NCI-H1417 treated with DMSO at 0.1 percent for 48 hours (cell line): ENCODE measurements at regions not wholly inside any gene's neighbourhood (a gene's known extent, or its start where the extent isn't known, plus 50 kb on each side); places are given as distances from the start of the nearest gene placed in this dataset.
"Not testable (repeated sequence)": the region's sequence is repeated elsewhere in the genome, so short reads cannot be mapped to it uniquely, and the experiment has no call there.

Experiments
- DNase-seq: peaks from one replicate; lab custom pipeline; 2025; lab: John Stamatoyannopoulos, UW

GRCh38 chr7:94314413-94315410 is 80.0 kb upstream of the COL1A2 start:
- no peak for DNase-seq

DNA sequence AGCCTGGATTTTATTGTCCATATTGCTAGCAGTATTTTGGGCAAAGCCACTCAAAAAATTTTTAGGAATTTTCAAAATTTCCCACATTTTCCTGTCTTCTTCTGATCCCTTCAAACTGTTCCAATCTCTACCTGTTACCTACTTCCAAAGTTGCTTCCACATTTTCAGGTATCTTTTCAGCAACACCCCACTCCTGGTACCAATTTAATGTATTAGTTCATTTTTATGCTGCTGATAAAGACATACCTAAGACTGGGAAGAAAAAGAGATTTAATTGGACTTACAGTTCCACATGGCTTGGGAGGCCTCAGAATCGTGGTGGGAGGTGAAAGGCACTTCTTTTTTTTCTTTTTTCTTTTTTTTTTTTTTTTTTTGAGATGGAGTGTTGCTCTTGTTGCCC is 73.6 kb upstream of the COL1A2 start:
- DNase-seq, result not testable (repeated sequence)

- DNase-seq, result no peak
Observed at GRCh38 chr7:94323844-94324243, 70.9 kb upstream of the COL1A2 start.

- no peak for DNase-seq
Observed at GRCh38 chr7:94324380-94325121, 70.1 kb upstream of the COL1A2 start.

DNA sequence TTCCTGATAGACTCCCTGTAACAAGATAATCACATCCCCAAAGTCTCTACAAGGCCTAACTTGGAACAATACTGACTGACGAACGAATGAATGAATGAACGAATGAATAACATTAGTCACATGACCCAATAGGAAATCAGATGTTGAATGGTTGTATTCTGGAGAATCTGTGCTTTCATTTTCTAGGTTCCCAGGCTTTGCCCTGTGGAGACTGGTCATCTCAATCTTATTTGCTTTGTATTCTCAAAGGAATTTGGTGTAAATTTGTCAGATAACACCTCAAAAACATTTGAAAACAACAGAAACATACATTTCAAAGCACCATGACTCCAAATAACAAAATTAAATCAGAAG is 69.6 kb upstream of the COL1A2 start:
- DNase-seq, result no peak

DNA sequence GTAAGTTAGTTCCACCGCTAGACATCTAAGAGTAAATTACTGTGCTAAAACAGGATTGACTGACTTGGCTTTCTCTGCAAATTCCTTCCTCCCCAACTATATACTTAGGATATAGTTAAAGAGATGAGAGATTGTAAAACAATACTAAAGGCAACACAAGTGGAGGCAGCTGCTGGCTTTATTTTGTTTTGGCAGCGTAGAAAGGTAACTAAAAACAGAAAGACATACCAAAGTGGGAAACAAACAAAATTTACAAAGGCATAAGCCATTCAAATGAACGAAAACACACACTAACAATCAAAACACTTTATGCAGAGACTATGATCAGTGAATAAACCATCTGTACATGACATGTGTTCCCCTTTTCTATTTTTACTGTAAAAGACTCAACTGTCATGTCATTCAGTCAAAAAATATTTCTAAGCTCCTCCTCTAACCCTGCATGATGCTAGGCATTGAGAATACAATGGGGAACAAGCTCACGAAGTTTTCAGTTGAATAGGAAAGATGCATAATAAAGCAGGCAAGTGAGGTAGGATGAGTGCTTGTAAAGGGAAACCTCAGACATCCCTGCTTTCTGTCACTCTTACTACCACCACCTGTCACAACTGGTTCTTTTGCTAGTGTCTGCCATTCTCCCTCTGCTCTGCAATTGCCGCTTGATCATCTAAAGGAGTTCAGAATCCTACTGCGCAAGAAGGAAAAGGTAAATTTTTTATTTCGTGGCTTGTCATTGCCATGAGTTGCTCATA is 64.2 kb upstream of the COL1A2 start:
- no peak for DNase-seq

GRCh38 chr7:94332571-94332970 is 62.1 kb upstream of the COL1A2 start:
- DNase-seq, result no peak

- no peak for DNase-seq
Observed at GRCh38 chr7:94333810-94334209, 60.9 kb upstream of the COL1A2 start.

DNA sequence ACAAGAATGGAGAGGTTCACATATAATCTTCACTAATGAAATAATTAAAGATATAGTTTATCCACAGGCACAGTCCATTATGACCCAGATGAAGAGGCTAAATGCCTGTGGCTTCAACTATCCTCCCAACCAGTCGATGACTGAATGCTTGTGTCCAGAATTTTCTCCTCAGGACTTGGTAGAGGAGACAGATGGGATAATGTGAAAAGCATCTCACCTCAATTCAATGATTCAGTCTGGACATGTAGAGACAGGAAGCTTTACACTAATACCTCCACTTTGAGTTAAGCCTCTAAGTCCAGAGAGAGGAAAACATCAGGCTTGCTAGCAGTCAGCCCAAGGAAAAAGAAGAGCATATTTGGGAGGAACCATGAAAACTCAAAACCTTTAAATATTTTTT is 59.1 kb upstream of the COL1A2 start:
- no peak for DNase-seq

GRCh38 chr7:94336009-94336408 is 58.7 kb upstream of the COL1A2 start:
- DNase-seq, result no peak

DNA sequence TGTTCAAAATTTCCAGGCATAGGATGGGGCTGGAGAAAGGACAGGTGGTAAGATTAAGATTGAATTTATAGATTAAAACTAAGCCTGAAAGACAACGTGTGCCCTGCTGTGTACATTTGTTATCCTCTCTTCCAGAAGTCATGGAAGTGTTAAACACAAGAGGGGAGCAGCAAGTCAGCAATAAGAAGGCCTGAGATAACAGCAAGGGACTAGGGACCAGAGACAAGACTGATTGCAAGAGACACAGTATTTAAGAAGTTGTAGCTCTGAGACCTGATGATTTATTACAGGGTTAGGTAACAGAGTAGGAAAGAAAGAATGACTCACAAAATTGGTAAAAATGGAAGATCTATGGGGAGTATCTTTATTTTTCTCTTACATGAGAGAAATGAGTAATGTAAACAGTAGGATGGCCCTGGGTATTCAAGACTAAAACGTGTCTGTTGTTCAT is 55.7 kb upstream of the COL1A2 start:
- no peak for DNase-seq

GRCh38 chr7:94344826-94345225 is 49.9 kb upstream of the COL1A2 start:
- DNase-seq, result no peak
